HCEC 1CT (cell line): ENCODE measurements at regions not wholly inside any gene's neighbourhood (a gene's known extent, or its start where the extent isn't known, plus 50 kb on each side); places are given as distances from the start of the nearest gene placed in this dataset.
"Not testable (repeated sequence)": the region's sequence is repeated elsewhere in the genome, so short reads cannot be mapped to it uniquely, and the experiment has no call there.

Experiments used
- DNase-seq: peaks from one replicate; pipeline ENCODE4 v3.0.0-alpha.2; 2017

DNA sequence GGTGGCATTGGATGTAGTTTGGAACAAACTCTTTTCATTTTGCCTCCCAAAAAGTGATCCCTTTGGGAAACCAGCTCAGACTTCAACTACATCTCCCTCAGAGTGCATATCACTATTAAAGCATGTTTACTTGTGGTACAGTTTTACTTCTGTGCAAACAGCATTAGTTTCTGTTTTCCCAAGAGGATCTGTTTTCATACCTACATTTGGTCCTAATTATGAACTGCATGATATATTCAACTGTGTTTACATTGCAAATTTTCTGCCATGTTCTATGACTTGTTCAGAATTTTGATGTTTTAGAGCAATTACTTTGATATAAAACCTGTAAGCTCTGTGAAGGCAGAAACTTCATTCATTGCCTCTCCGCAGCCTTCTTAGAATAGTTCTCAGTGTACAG lies 681.5 kb upstream of the ACO1 start:
- DNase-seq, result no peak

DNA sequence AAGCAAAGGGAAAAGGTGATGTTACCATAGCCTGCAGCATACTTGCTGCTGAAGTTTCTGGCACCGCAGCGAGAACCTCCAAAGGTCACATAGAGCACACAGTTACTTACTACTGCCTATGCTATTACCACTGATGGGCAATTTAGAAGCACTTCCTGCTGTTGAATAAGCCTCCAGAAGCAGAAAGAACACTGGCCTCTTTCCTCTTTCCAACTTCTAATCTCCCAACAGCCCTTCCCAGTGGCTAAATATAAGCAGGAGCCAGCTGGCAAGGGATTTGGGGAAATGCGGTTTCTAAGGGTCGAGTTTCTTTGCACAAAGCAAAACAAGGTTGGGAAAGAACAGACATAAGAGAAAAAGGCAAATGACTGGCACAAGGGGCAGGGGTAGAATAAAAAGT lies 669.2 kb upstream of the ACO1 start:
- no peak for DNase-seq

GRCh38 chr9:31719262-31719661 lies 665.2 kb upstream of the ACO1 start:
- DNase-seq, result no peak

DNA sequence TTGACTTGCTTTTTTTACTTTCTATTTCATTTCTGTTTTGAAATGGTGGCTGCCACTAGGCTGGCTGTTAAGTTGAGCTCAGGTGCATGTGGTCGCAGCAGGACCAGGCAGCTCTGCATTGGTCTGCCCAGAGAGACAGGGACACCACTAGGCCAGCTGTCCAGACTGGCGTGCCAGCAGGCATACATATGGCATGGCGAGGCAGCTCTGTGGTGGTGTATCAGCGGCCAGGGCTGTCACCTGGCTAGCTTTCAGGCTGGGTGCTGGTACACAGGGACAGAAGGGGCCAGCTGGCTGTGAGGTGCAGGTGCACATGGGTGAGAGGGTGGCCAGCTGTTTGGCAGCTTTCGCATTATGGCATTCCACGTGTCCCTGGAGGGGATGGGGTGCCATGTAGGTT lies 654.0 kb upstream of the ACO1 start:
- DNase-seq, result no peak

- no peak for DNase-seq
Observed at GRCh38 chr9:31733166-31733565, 651.3 kb upstream of the ACO1 start.

- DNase-seq, result no peak
Observed at GRCh38 chr9:31736581-31737179, 647.8 kb upstream of the ACO1 start.

DNA sequence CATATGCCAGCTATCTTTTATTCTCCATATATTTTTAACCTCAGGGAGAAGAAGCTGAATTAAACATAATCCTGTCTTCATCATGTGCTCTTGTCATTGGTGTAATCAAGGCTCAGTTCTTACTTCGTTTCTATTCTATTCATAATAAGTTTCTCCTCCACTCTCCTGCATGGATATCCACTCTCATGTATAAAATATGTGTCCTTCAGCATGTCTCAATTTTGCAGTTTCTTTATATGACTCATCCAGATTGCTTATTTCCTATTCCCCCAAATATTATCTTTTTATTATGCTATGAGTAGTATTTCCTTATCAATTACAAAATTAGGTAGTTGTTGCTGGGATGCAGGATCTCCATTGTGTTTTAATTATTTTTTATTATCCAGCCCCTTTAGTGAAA lies 643.7 kb upstream of the ACO1 start:
- no peak for DNase-seq

DNA sequence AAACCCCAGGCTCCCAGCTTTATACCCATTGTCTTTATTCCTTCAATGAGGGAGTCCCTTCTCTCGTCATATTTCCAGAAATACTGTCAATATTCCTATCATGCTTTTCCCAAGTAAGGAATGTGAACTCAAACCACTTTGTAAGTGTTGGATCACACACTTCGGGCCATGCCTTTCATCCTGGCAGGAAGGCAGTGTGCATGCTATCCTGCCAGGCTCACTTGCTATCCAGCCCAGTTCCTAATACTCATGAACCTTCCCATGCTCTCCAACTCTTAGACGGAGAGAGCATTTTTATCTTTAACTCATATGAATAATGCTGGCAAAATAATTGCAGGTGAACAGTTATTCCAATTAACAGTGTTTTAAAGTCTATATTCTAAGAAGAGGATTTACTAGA lies 639.9 kb upstream of the ACO1 start:
- no peak for DNase-seq

DNA sequence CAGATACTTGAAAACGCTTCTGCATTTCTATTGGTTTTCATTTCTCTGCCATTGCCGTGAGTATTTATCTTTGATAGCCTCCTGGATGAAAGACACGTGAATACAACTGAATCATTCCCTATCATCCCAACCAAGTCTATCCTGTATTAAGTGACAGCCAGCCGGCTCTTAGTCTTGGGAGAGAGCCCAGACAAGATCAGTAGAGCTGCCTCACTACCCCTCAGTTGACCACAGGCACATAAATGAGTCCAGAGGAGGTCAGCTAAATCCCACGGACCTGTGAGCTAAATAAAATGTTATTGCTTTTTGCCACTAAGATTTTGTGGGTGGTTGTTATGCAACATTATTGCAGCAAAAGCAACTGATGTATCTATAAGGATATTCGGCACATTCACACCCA lies 639.0 kb upstream of the ACO1 start:
- DNase-seq, result no peak

- no peak for DNase-seq
Observed at GRCh38 chr9:31745886-31746285, 638.6 kb upstream of the ACO1 start.

DNA sequence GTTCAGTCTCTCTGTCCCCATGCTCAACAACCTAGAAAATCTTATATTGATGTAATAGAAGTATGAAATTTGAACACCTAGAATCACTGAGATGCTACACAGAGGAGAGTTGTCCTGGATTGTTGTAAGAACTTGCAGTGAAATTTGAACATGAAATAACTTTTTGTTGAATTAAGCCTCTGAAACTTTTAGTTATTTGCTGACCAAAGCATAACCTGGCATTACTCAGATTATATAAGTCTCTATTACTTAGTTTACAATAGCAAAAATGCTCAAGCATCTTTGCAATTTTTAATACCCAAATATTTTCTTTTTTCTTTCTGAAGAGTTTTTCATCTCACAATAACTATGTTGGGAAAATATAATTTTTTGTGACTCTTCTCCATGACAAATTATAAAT lies 630.7 kb upstream of the ACO1 start:
- no peak for DNase-seq

DNA sequence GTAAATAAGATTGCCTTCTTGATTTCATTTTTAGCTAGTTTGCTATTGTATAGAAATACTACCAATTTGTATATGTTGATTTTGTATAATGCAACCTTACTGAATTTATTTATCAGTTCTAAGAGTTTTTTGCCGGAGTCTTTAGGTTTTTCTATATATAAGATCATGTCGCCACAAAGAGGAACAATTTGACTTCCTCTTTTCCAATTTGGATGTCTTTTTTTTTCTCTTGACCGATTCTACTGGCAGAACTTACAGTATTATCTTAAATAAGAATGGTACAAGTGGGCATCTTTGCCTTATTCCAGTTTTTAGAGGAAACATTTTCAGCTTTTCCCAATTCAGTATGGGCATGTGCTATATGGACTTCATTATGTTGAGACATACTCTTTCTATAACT lies 624.7 kb upstream of the ACO1 start:
- DNase-seq, result no peak

DNA sequence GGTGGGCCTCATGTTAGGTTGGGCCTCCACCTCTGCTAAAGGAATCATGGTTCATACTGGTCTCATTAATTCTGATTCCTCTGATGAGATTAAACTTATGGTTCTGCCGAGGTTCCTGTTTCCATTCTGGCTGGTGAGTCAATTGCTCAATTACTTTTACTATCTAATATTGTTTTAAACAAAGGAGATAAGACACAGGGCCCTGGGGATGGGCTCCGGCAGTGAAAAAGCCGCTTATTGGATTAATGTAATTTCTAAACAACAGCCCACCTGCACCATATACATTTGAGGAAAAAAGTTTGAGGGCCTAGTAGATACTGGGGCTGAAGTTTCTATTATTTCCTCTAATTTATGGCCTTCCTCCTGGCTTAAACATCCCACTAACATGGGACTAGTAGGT lies 610.4 kb upstream of the ACO1 start:
- not testable (repeated sequence) for DNase-seq

GRCh38 chr9:31774571-31774970 lies 609.9 kb upstream of the ACO1 start:
- no peak for DNase-seq

- no peak for DNase-seq
Observed at GRCh38 chr9:31776471-31776870, 608.0 kb upstream of the ACO1 start.

GRCh38 chr9:31783491-31783890 lies 601.0 kb upstream of the ACO1 start:
- no peak for DNase-seq

- DNase-seq, result no peak
Observed at GRCh38 chr9:31790720-31791119, 593.7 kb upstream of the ACO1 start.

DNA sequence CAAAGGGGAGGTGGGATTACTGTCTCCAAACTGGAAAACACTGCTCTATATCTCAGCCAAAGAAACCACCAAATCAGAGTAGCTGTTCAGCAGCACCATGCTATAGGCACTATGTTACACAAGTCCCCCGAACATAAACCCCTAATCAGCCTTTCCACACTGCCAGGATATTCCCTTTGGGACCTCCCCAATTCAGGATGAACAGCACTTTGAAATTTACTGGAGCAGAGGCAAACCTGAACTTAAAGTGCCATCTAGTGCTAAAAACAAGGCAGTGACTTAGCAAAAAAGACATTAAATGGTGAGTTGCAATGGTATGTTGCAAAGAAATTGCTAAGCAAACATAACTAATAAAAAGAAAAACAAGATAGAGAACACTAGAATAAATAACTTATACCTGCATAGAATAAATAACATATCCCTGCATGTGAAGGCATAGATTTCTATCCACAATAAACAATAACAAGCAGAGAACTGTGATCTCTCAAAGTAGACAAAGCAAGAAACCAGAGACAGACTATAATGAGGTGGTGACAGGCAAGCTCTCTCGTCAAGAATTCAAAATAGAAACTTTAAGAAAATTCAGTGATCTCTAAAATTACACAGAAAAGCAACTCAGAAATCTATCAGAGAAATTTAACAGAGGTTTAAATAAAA lies 584.4 kb upstream of the ACO1 start:
- DNase-seq, result no peak

GRCh38 chr9:31807574-31808256 lies 576.7 kb upstream of the ACO1 start:
- no peak for DNase-seq

- no peak for DNase-seq
Observed at GRCh38 chr9:31808766-31809165, 575.7 kb upstream of the ACO1 start.

DNA sequence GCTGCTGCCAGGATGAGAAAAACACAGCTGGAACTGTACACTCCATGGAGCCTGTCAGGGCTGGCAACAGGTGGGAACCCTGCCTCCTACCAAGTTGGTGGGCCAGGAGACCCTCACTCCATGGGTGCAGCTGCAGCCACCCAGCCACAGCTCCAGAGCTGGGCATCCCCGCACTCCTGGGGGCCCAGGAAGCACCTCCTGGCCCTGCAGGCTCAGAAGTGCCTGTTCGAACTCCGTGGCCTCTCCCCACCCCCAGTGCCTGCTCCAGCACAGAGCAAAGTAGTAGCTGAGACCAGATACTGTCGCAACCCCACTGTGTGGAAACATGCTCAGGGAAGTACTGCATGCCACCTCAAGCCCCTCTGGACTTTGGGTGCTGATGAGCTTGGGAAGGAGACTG lies 564.0 kb upstream of the ACO1 start:
- no peak for DNase-seq

GRCh38 chr9:31821583-31821982 lies 562.9 kb upstream of the ACO1 start:
- DNase-seq, result no peak

DNA sequence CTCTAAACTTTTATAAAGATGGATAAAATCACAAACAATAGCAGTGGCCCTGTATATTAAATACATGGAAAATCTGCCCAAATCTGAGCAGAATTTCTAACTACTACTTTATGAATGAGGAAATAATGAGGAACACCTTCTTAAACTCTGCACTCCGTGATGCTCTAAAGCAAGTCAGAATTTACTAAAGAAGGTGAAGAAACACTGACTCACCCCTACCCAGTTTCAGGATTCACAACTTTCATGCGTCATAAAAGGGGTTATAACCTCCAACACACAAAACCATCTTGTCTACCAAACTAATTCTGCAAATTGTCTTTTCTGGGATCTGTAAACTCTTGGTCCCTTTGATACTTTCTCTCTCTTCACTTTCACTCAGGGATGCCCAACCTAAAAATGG lies 561.1 kb upstream of the ACO1 start:
- DNase-seq, result no peak

DNA sequence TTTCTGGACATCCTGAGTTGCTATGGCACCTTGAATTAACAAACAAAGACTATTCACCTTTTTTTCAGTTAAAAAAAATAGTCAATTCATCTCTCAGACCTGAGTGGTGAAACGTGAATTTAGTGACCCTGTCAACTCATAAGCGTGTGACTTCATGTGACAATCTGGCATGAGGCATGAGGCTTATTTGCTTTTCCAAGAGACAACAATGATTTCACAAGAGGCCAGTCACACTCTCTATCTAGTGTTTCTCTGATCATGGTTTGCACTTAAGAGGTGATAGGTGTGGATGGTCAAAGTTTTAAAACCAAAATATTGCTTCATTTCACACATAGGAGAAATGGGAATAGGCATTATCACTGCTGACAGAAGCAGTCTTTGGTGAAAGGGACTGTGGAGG lies 559.6 kb upstream of the ACO1 start:
- no peak for DNase-seq

GRCh38 chr9:31837211-31837610 lies 547.2 kb upstream of the ACO1 start:
- no peak for DNase-seq
